Transverse colon (tissue), 4 donors: ENCODE measurements at regions not wholly inside any gene's neighbourhood (a gene's known extent, or its start where the extent isn't known, plus 50 kb on each side); places are given as distances from the start of the nearest gene placed in this dataset.

Source experiments
- DNase-seq: peaks from one replicate; pipeline ENCODE4 v3.0.0-alpha.2; 2019
- H3K27ac ChIP-seq, 4 donors: fragments of 200-600 bp; sonication (generic); 2 replicates each; pipeline ENCODE4 v1.5.1; 2016 to 2018; ENCODE audit warnings: inconsistent platforms in 4 of 4
- H3K27me3 ChIP-seq: fragments of 200-600 bp; sonication (generic); 2 replicates; pipeline ENCODE4 v1.5.1; 2017; ENCODE audit warnings: inconsistent platforms
- H3K36me3 ChIP-seq, 4 donors: fragments of 200-600 bp; sonication (generic); 2 replicates each; pipeline ENCODE4 v1.5.1; 2017 to 2019; ENCODE audit warnings: inconsistent platforms in 4 of 4
- H3K4me1 ChIP-seq, 4 donors: fragments of 200-600 bp; sonication (generic); 2 replicates each; pipeline ENCODE4 v1.5.1; 2017 to 2020; ENCODE audit warnings: inconsistent platforms in 4 of 4
- H3K4me3 ChIP-seq, 4 donors: fragments of 200-600 bp; sonication (generic); 1 replicate in 1 of 4; 2 replicates in 3 of 4; pipeline versions ENCODE4 v1.5.1 to v1.6.1; 2017 to 2019; ENCODE audit warnings: inconsistent platforms in 4 of 4
- H3K9me3 ChIP-seq, 2 donors: fragments of 200-600 bp; sonication (generic); 2 replicates each; pipeline ENCODE4 v1.5.1; 2017 to 2019; ENCODE audit warnings: inconsistent platforms in 2 of 2
- CTCF ChIP-seq, 5 experiments: fragments of 200-600 bp in 3 of 5; fragments of 450-650 bp in 2 of 5; sonication (generic) in 3 of 5; IDR thresholded peaks; 1 replicate in 2 of 5; 2 replicates in 3 of 5; pipeline ENCODE4 v1.5.1; 2016 to 2017; ENCODE audit warnings: antibody characterized with exemption in 5 of 5, inconsistent platforms in 3 of 5, mild to moderate bottlenecking in 2 of 5, moderate library complexity in 1 of 5
- EP300 ChIP-seq: sonication (generic); formaldehyde crosslinking; IDR thresholded peaks from one replicate; pipeline ENCODE4 v1.6.1; 2017; ENCODE audit warnings: antibody characterized with exemption, low read depth
- POLR2A ChIP-seq: fragments of 450-650 bp; IDR thresholded peaks from one replicate; pipeline ENCODE4 v1.6.1; 2016; ENCODE audit warnings: antibody characterized with exemption, mild to moderate bottlenecking, moderate library complexity
- POLR2AphosphoS5 ChIP-seq, 3 donors: sonication (generic); formaldehyde crosslinking; IDR thresholded peaks; one replicate each; pipeline ENCODE4 v1.6.1; 2016; ENCODE audit warnings: antibody characterized with exemption in 3 of 3
- WGBS, 2 donors: methylation state at CpG; one replicate each; pipeline ENCODE4 v1.1.5; 2018; ENCODE audit warnings: low coverage in 1 of 2; 5-methylcytosine and 5-hydroxymethylcytosine counted together
- in situ Hi-C, 4 donors: fragments of 200-750 bp; cut with MboI; loops; one replicate each; pipeline versions ENCODE4 v1.15.0 to v1.15.1; 2017; ENCODE audit warnings: low sequenced_read_pairs in 3 of 4, low pct_ligation_motif_present in 1 of 4, low pct_unique_long_range_greater_than_20kb in 1 of 4
- intact Hi-C: fragments of 100-400 bp; cut with DNase I; formaldehyde crosslinking; loops from one replicate; pipeline ENCODE4 v1.15.1; 2023; ENCODE audit warnings: low total_unique reads

DNA sequence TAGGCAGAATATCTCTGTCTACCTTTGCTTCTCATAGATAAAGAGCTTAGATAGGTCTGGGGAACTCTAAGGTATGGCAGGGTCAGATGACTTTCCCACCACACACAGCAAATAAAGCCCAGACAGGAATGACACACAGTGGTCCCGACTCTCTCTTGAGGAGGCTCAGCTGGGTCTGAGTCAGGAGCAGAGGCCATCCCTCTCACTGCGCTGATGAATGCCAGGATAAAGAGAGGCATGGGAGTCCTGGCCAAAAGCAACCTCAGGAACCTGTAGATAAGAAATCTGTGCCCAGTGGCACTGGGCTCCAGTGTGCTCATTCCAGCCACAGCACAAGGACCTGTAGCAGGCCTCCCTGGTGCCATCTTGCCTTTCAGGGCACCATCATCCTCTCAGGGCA lies 129.4 kb upstream of the PARP11 start:
- H3K27ac ChIP-seq = no peak overlapping the region
- H3K4me1 ChIP-seq = no peaks in the 10 kb centered on the region
- no peak overlapping the region for H3K4me3 ChIP-seq
- intact Hi-C loops (no loop called here), in situ Hi-C loops (no loop called here)
- DNase-seq = no peak
- 91% methylated on average over 2 of the region's 2 CpGs; no CpG with 5 or more reads in 1 of the 2 donors for WGBS, 2 donors
- H3K27me3 ChIP-seq = no peaks in the 10 kb centered on the region
- H3K9me3 ChIP-seq = no peaks in the 10 kb centered on the region
- H3K36me3 ChIP-seq = no peaks in the 10 kb centered on the region
- no peak for TF ChIP-seq POLR2A
- no peak for TF ChIP-seq CTCF (IDR thresholded peaks at IDR 0.05)
- TF ChIP-seq EP300 = no peak
- TF ChIP-seq POLR2AphosphoS5 (IDR thresholded peaks at IDR 0.05) = no peak

GRCh38 chr12:4001841-4002240 lies 128.6 kb upstream of the PARP11 start:
- DNase-seq = no peak
- no peaks in the 10 kb centered on the region for H3K27me3 ChIP-seq
- in situ Hi-C loops (no loop called here), intact Hi-C loops (no loop called here)
- no peaks in the 10 kb centered on the region for H3K9me3 ChIP-seq
- no peak overlapping the region for H3K27ac ChIP-seq
- H3K4me1 ChIP-seq = no peaks in the 10 kb centered on the region
- 57 to 99% methylated on average over 1 to 3 of the region's 3 CpGs for WGBS, 2 donors
- H3K4me3 ChIP-seq = no peak overlapping the region
- TF ChIP-seq EP300 = no peak
- H3K36me3 ChIP-seq = no peaks in the 10 kb centered on the region

- TF ChIP-seq EP300 (no peak), POLR2AphosphoS5 (IDR thresholded peaks at IDR 0.05) (no peak), CTCF (IDR thresholded peaks at IDR 0.05) (no peak), POLR2A (no peak)
- no peaks in the 10 kb centered on the region for H3K4me1 ChIP-seq
- H3K36me3 ChIP-seq = no peaks in the 10 kb centered on the region
- no peak overlapping the region for H3K27ac ChIP-seq
- intact Hi-C loops (no loop called here), in situ Hi-C loops (no loop called here)
- no peaks in the 10 kb centered on the region for H3K9me3 ChIP-seq
- no peak overlapping the region for H3K4me3 ChIP-seq
- DNase-seq = no peak
- H3K27me3 ChIP-seq = no peaks in the 10 kb centered on the region
Measured at GRCh38 chr12:4001031-4001430, 127.8 kb upstream of the PARP11 start.

DNA sequence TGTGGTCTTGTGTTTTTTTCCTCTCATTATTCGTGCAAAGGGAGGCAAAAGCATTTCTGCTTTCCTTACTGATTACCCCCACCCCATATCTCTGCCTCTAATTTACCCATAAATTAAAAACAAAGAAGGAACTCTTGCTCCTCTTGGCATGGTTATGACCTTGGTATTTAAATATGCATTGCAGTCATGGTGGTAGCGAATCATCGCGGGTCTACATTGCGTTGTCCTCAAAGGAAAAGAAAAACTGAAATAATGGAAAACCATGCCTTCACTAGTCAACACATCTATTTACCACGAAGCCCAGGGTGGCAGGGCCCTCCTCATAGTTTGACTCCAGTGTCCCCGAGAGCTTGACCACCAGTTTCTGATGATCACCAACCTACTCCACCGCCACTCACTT lies 126.7 kb upstream of the PARP11 start:
- Histone ChIP-seq H3K27me3 (no peaks in the 10 kb centered on the region), H3K4me3 (no peak overlapping the region), H3K27ac (peak overlapping the region in 1 of 4 donors; percentile 31), H3K4me1 (no peaks in the 10 kb centered on the region), H3K36me3 (no peaks in the 10 kb centered on the region), H3K9me3 (no peaks in the 10 kb centered on the region)
- in situ Hi-C loops = loop anchor here in 3 of 4 donors (10.0 kb wide), 2 partner anchors 275 to 285 kb away; partner anchors contain the start of gene CCND2 (in 1 of the 3)
- DNase-seq = no peak
- no peak for TF ChIP-seq POLR2A
- no peak for TF ChIP-seq CTCF (IDR thresholded peaks at IDR 0.05)
- no peak for TF ChIP-seq POLR2AphosphoS5 (IDR thresholded peaks at IDR 0.05)
- no peak for TF ChIP-seq EP300
- WGBS, 2 donors = 86 to 88% methylated on average over 5 to 8 of the region's 8 CpGs
- intact Hi-C loops = loop anchor here (5.0 to 10.0 kb wide), 2 partner anchors 37 to 275 kb away; partner anchors contain the start of gene CCND2
